Breast epithelium (tissue), 4 donors: ENCODE measurements at regions not wholly inside any gene's neighbourhood (a gene's known extent, or its start where the extent isn't known, plus 50 kb on each side); places are given as distances from the start of the nearest gene placed in this dataset.

Experiments
- DNase-seq, 2 donors: peaks; one replicate each; pipeline ENCODE4 v3.0.0-alpha.2; 2019; ENCODE audit warnings: low spot score in 2 of 2
- H3K27ac ChIP-seq, 2 donors: fragments of 200-600 bp; sonication (generic) in 1 of 2; one replicate each; pipeline ENCODE4 v1.5.1; 2016 to 2019; ENCODE audit warnings: mild to moderate bottlenecking in 1 of 2
- H3K27me3 ChIP-seq, 2 donors: fragments of 200-600 bp; sonication (generic) in 1 of 2; one replicate each; pipeline versions ENCODE4 v1.5.1 to v1.6.0; 2017 to 2019; ENCODE audit warnings: control low read depth in 1 of 2, mild to moderate bottlenecking in 1 of 2
- H3K36me3 ChIP-seq: fragments of 200-600 bp; one replicate; pipeline ENCODE4 v1.5.1; 2019
- H3K4me1 ChIP-seq, 2 donors: fragments of 200-600 bp; sonication (generic); one replicate each; pipeline ENCODE4 v1.5.1; 2016 to 2019; ENCODE audit warnings: control low read depth in 1 of 2
- H3K4me3 ChIP-seq, 3 donors: fragments of 200-600 bp; sonication (generic); 1 replicate in 2 of 3; 2 replicates in 1 of 3; pipeline ENCODE4 v1.5.1; 2016 to 2019; ENCODE audit warnings: mild to moderate bottlenecking in 3 of 3, moderate library complexity in 2 of 3
- H3K9me3 ChIP-seq, 2 donors: fragments of 200-600 bp; sonication (generic) in 1 of 2; one replicate each; pipeline ENCODE4 v1.5.1; 2016 to 2019; ENCODE audit warnings: control low read depth in 1 of 2
- CTCF ChIP-seq, 3 donors: fragments of 450-650 bp; IDR thresholded peaks; one replicate each; pipeline ENCODE4 v1.5.1; 2016 to 2017; ENCODE audit warnings: antibody characterized with exemption in 3 of 3, mild to moderate bottlenecking in 3 of 3, moderate library complexity in 3 of 3
- POLR2A ChIP-seq: fragments of 450-650 bp; IDR thresholded peaks from one replicate; pipeline ENCODE4 v1.6.1; 2016; ENCODE audit warnings: antibody characterized with exemption, mild to moderate bottlenecking, moderate library complexity
- POLR2AphosphoS5 ChIP-seq, 3 donors: sonication (generic); formaldehyde crosslinking; IDR thresholded peaks; one replicate each; pipeline ENCODE4 v1.6.1; 2017; ENCODE audit warnings: antibody characterized with exemption in 3 of 3
- intact Hi-C: fragments of 100-400 bp; cut with DNase I; formaldehyde crosslinking; loops from one replicate; pipeline ENCODE4 v1.15.1; 2023; ENCODE audit warnings: low total_unique reads

DNA sequence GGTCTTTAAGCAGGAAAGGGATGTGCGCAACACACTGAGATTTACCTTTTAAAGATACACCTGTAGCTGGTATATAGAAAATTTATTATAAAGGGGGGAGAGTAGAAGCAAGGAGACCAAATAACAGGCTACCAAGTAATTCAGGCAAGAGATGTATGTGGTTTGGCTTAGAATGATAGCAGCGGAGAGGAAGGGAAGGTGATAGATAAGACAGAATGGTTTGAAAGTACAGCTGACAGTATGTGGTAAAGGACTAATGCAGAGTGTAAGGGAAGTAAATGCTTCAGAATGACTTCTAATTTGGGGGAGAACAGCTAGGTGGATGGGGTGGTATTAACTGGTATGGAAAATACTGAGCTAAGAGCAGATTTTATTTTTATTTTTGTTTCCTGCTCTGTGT lies 308.9 kb downstream of the ANTXR2 start:
- H3K27me3 ChIP-seq: no peaks in the 10 kb centered on the region
- DNase-seq: no peak
- H3K4me3 ChIP-seq: no peak overlapping the region
- peaks cover 0 to 14% of the 10 kb centered on the region in 2 donors for H3K9me3 ChIP-seq
- H3K36me3 ChIP-seq: no peaks in the 10 kb centered on the region
- no peaks in the 10 kb centered on the region for H3K4me1 ChIP-seq
- TF ChIP-seq POLR2A (no peak), CTCF (IDR thresholded peaks at IDR 0.05) (no peak)
- intact Hi-C loops: loop anchor here (5.0 kb wide), 1 partner anchor 278 kb away; no protein-coding TSS in a partner anchor
- no peak overlapping the region for H3K27ac ChIP-seq

DNA sequence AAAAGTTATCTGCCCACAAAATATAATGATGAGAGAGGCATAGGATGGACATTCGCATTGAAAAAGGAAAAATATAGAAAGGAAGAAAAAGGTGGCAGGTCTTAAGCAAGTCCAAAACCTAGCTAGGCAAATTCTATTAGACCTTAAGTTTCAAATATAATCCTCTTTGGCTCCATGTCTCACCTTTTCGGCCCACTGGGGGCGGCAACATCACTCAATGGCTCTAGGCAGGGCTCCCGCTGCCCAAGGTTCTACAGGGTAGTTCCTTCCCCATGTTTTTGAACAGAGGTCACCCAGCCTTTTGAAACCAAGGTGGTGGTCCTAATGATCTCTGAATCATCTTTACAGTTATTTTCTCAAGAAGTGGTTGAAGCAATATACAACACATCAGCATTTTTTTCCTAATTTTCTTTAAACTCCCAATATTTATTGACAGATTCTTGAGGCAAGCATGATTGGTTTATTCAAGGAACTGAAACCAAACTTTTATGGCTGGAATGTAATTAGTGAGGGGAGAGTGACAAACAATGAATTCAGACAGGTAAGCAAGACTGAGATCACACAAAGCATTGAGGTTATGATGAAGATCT lies 309.4 kb downstream of the ANTXR2 start:
- TF ChIP-seq CTCF (IDR thresholded peaks at IDR 0.05) (no peak), POLR2A (no peak), POLR2AphosphoS5 (IDR thresholded peaks at IDR 0.05) (no peak)
- Histone ChIP-seq H3K4me3 (no peak overlapping the region), H3K36me3 (no peaks in the 10 kb centered on the region), H3K27ac (no peak overlapping the region), H3K9me3 (peaks cover 0 to 14% of the 10 kb centered on the region in 2 donors), H3K27me3 (no peaks in the 10 kb centered on the region), H3K4me1 (no peaks in the 10 kb centered on the region)
- DNase-seq: no peak
- intact Hi-C loops: loop anchor here (5.0 kb wide), 1 partner anchor 279 kb away; no protein-coding TSS in a partner anchor

- Histone ChIP-seq H3K9me3 (no peaks in the 10 kb centered on the region), H3K27me3 (no peaks in the 10 kb centered on the region), H3K27ac (no peak overlapping the region), H3K36me3 (no peaks in the 10 kb centered on the region), H3K4me3 (no peak overlapping the region), H3K4me1 (no peaks in the 10 kb centered on the region)
- TF ChIP-seq POLR2AphosphoS5 (IDR thresholded peaks at IDR 0.05) (no peak), POLR2A (no peak), CTCF (IDR thresholded peaks at IDR 0.05) (no peak)
- no peak for DNase-seq
- intact Hi-C loops: loop anchor here (5.0 kb wide), 1 partner anchor 283 kb away; no protein-coding TSS in a partner anchor
Observed at GRCh38 chr4:79759793-79760192, 313.2 kb downstream of the ANTXR2 start.

GRCh38 chr4:79757600-79757999 lies 315.4 kb downstream of the ANTXR2 start:
- H3K36me3 ChIP-seq: no peaks in the 10 kb centered on the region
- no peaks in the 10 kb centered on the region for H3K9me3 ChIP-seq
- H3K4me1 ChIP-seq: no peaks in the 10 kb centered on the region
- intact Hi-C loops: no loop called here
- H3K27me3 ChIP-seq: no peaks in the 10 kb centered on the region
- no peak overlapping the region for H3K4me3 ChIP-seq
- TF ChIP-seq POLR2A: no peak
- no peak for TF ChIP-seq CTCF (IDR thresholded peaks at IDR 0.05)
- no peak for TF ChIP-seq POLR2AphosphoS5 (IDR thresholded peaks at IDR 0.05)
- no peak for DNase-seq
- no peak overlapping the region for H3K27ac ChIP-seq

DNA sequence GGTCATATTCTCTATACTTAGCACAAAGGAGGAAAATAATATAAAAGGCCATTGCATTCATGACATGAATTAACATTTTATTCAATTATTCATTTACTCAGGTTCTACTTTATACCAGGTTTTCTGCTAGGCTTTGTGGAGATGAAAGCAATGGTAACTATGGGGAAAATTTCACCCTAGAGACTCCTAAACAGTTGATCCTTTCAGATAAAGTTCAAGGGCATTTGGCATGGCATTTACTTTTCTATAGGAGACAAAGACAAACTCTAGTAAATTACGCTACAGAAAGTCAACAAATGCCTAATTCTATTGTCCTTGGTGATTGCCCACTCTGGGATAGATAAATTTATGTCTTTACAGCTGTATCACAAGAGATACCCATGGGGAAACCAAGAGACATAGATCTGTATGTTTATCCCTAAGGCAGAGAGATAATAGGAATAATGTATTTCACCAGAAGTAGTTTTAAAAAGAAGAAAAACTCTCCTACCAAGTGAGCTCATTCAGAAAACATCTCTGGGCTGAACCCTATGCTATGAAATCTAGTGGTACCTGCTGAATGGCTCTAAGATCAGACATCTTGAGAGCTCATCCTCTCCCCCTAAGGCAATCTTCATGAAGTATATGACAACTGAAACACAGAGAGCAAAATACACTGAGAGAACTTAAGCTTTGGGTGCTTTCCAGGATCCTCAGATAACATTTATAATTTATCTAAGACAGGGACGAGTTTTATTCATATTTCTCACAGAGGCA lies 316.7 kb downstream of the ANTXR2 start:
- H3K27ac ChIP-seq: no peak overlapping the region
- H3K9me3 ChIP-seq: no peaks in the 10 kb centered on the region
- no peaks in the 10 kb centered on the region for H3K36me3 ChIP-seq
- H3K4me1 ChIP-seq: no peaks in the 10 kb centered on the region
- TF ChIP-seq POLR2A (no peak), CTCF (IDR thresholded peaks at IDR 0.05) (no peak), POLR2AphosphoS5 (IDR thresholded peaks at IDR 0.05) (no peak)
- no peak for DNase-seq
- no peaks in the 10 kb centered on the region for H3K27me3 ChIP-seq
- H3K4me3 ChIP-seq: no peak overlapping the region
- intact Hi-C loops: no loop called here
